Astrocyte of the spinal cord (primary cell): ENCODE measurements at regions not wholly inside any gene's neighbourhood (a gene's known extent, or its start where the extent isn't known, plus 50 kb on each side); places are given as distances from the start of the nearest gene placed in this dataset.

Experiments used
- DNase-seq: peaks from one replicate; pipeline ENCODE4 v3.0.0; 2011; ENCODE audit warnings: low read depth, low spot score
- H3K4me3 ChIP-seq: 2 replicates; pipeline ENCODE4 v1.5.1; 2011; ENCODE audit warnings: low read depth, mild to moderate bottlenecking, low read length, moderate library complexity
- in situ Hi-C: cut with HindIII; loops from 2 replicates; pipeline ENCODE4 v1.10.0; 2017; ENCODE audit warnings: low sequenced_read_pairs
- TF ChIP-seq, protein P1 (sequence below): IDR thresholded peaks from 2 replicates; pipeline ENCODE4 v1.5.1; 2012; ENCODE audit warnings: low read depth, mild to moderate bottlenecking, low read length, inconsistent platforms

DNA sequence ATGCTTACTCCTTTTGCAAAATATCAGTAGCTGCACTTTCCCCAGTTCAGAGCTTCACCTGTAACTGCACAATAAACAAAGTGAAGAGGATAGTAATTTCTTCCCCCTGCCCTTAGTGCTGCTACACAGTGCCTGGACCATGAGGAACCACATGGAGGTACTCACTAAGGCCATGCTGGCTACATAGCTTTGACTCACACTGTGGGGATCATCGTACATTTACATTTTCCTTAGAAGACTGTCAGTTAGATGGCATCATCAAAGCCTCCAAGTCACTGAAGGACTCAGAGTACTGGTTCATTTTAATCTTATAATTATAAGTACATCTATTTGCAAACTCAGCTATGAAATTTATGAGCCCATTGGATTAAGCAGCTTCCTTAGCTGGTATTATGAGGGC lies 1416.5 kb upstream of the CELF4 start:
- no peak overlapping the region for H3K4me3 ChIP-seq
- no peak for DNase-seq
- in situ Hi-C loops: no loop called here
- TF ChIP-seq, protein P1, sequence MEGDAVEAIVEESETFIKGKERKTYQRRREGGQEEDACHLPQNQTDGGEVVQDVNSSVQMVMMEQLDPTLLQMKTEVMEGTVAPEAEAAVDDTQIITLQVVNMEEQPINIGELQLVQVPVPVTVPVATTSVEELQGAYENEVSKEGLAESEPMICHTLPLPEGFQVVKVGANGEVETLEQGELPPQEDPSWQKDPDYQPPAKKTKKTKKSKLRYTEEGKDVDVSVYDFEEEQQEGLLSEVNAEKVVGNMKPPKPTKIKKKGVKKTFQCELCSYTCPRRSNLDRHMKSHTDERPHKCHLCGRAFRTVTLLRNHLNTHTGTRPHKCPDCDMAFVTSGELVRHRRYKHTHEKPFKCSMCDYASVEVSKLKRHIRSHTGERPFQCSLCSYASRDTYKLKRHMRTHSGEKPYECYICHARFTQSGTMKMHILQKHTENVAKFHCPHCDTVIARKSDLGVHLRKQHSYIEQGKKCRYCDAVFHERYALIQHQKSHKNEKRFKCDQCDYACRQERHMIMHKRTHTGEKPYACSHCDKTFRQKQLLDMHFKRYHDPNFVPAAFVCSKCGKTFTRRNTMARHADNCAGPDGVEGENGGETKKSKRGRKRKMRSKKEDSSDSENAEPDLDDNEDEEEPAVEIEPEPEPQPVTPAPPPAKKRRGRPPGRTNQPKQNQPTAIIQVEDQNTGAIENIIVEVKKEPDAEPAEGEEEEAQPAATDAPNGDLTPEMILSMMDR: no peak

DNA sequence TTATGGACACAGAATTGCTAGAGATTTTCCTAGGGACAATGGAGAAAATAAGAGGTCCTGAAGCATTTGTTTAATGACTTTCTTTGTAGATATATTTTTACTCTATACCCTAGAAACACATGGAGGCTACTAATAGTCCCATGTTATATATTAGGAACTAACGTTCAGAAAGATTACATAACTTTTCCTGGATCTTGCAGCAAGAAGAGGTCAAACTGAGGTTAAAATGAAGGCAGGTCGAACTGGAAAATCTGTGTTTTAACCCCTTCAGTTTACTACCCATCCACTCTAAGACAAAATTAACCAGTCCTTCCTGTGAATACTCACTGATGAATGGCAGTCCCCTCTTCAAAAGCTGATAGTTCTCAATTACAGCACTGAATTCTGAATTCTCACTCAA lies 1415.8 kb upstream of the CELF4 start:
- TF ChIP-seq, protein P1: no peak
- no peak overlapping the region for H3K4me3 ChIP-seq
- no peak for DNase-seq
- in situ Hi-C loops: no loop called here

DNA sequence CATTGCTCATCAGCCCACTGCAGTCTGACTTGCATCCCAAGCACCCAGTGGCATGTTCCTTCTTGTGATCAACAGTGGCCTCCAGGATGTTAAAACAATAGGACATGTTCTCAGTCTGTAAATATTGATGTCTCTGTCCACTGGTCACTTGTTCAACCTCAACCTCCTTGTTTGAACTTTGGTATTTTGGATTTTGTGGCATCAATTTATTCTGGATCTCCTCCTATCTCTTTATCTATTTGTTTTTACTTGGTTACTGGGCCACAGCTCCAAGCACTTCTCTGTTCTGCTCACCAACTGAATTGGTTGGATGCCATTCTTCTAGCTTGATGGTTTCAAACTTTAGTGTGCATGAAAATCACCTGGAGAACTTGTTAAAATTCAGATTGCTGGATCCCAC lies 1414.8 kb upstream of the CELF4 start:
- TF ChIP-seq, protein P1: no peak
- in situ Hi-C loops: no loop called here
- no peak for DNase-seq
- no peak overlapping the region for H3K4me3 ChIP-seq

DNA sequence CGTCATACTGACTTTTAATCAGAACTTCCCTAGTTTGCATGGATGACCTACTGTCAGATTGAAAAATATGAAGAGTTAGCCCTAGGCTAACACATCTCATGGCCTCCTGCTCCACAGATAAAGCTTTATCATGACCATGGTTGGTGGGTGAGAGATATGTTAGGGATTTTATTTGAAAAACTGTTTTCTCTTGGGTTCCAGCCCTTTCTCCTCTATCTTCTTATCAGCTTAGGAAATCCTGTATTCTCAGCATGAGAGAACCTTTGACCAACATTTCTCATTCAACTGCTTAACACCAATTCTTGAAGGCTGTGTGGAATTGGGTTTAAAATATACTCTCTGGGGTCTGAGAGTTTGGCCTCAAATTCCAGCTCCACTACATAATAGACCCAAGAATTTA lies 1407.0 kb upstream of the CELF4 start:
- no peak overlapping the region for H3K4me3 ChIP-seq
- in situ Hi-C loops: no loop called here
- TF ChIP-seq, protein P1: no peak
- DNase-seq: no peak

DNA sequence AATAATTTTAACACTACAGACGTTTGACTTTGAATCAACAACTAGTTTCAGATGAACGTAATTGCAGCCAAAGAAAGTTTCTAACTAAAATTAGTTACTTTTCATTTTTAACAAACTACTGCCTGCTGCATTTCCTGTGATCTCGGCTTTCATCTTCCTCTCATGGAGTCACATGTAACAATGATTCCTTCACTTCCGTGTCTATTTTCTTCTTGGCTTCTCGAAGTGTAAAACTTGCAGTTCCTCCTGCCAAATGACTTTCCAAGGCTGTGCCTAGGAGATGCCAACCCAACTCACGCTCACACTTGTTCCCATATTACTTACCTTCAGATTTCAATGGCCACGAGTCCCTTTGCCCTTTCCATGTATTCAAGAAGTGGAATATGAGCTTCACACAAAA lies 1406.3 kb upstream of the CELF4 start:
- in situ Hi-C loops: no loop called here
- TF ChIP-seq, protein P1: no peak

DNA sequence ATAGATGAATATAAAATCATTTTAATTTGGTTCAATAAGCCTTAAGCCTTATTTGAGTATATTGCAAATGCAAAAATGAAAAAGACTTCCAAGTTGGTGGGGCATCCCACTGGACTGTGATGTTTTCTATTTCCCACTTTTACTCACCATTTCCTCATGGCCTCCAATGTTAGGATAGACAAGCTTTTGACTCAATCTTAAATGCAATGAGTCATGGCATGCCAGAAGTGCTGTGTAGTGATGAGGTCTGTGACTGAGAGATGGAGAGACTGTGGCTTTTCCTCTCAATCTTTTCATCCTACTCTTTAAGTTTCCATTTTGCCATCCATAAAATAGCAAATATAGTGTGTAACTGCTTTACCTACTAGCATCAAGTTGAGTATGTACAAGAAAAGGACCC lies 1401.2 kb upstream of the CELF4 start:
- no peak overlapping the region for H3K4me3 ChIP-seq
- in situ Hi-C loops: no loop called here
- TF ChIP-seq, protein P1: no peak
- no peak for DNase-seq

More for the DNA sequence above, 1406.3 kb upstream of the CELF4 start:
- no peak overlapping the region for H3K4me3 ChIP-seq
- DNase-seq: no peak

DNA sequence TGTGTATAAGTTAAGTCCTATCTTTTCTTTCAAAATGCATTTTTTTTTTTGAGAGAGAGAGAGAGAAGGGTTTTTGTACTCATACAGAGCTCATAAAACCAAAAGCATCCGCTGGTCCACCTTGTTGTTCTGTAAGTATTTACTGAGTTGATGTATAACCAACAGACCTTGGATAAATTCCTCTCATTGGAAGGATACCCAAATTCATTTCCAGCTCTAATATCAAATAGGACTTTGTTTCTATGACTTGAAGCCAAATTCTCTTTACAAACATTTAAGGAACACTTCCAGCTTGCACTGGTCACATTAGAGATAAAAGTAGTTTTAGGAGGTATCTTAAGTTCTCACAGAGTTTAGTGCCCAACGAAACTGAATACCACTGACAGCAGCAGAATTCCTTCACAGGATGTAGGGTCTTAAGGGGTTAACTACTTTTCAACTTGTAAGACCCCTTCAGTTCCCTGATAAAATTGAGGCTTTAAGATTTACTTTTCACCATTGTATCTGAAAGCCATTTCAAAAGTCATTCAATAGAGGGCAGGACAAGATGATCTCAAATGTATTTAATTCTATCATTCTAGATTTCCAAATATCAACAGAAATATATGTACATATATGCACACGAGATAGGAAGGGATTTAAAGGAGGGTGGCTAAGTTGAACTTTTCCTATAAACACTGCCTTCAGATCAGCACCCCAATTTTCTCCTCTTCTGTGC lies 1398.5 kb upstream of the CELF4 start:
- DNase-seq: no peak
- H3K4me3 ChIP-seq: no peak overlapping the region
- in situ Hi-C loops: no loop called here
- TF ChIP-seq, protein P1: no peak
